H9 (cell line): ENCODE measurements at regions not wholly inside any gene's neighbourhood (a gene's known extent, or its start where the extent isn't known, plus 50 kb on each side); places are given as distances from the start of the nearest gene placed in this dataset.

Experiments used
- DNase-seq: peaks from one replicate; pipeline ENCODE4 v3.0.0-alpha.2; 2017
- H2AFZ ChIP-seq: one replicate; pipeline ENCODE4 v1.6.1; 2013; ENCODE audit warnings: mild to moderate bottlenecking, low read length, control low read depth, moderate library complexity
- H2AK5ac ChIP-seq: 2 replicates; pipeline ENCODE4 v1.6.1; 2013; ENCODE audit warnings: low read length, control low read depth, mixed read lengths; ENCODE audit not compliant: insufficient read length
- H2BK120ac ChIP-seq: one replicate; pipeline ENCODE4 v1.6.1; 2013; ENCODE audit warnings: low read depth, mild to moderate bottlenecking, low read length, control low read depth, inconsistent platforms; ENCODE audit not compliant: poor library complexity, severe bottlenecking
- H2BK12ac ChIP-seq: 2 replicates; pipeline ENCODE4 v1.6.1; 2013; ENCODE audit warnings: low read length, control low read depth, mixed read lengths, low read depth; ENCODE audit not compliant: insufficient read length
- H2BK15ac ChIP-seq: 2 replicates; pipeline ENCODE4 v1.6.1; 2013; ENCODE audit warnings: low read depth, low read length, control low read depth
- H2BK20ac ChIP-seq: one replicate; pipeline ENCODE4 v1.6.1; 2013; ENCODE audit warnings: low read depth, mild to moderate bottlenecking, low read length, control low read depth, inconsistent platforms; ENCODE audit not compliant: poor library complexity, severe bottlenecking
- H2BK5ac ChIP-seq: 2 replicates; pipeline ENCODE4 v1.6.1; 2013; ENCODE audit warnings: low read length, control low read depth, mixed read lengths; ENCODE audit not compliant: insufficient read length
- H3K14ac ChIP-seq: 2 replicates; pipeline ENCODE4 v1.6.1; 2013; ENCODE audit warnings: low read length, control low read depth; ENCODE audit not compliant: insufficient read depth
- H3K18ac ChIP-seq: 2 replicates; pipeline ENCODE4 v1.6.1; 2013; ENCODE audit warnings: low read depth, mild to moderate bottlenecking, mixed read lengths, low read length, control low read depth; ENCODE audit not compliant: insufficient read length
- H3K23ac ChIP-seq: 2 replicates; pipeline ENCODE4 v1.6.1; 2013; ENCODE audit warnings: low read length, control low read depth, mixed read lengths, low read depth; ENCODE audit not compliant: insufficient read length
- H3K23me2 ChIP-seq: 2 replicates; pipeline ENCODE4 v1.6.1; 2013; ENCODE audit warnings: low read depth, mild to moderate bottlenecking, mixed read lengths, low read length, control low read depth; ENCODE audit not compliant: insufficient read length, poor library complexity, severe bottlenecking
- H3K27ac ChIP-seq: 2 replicates; pipeline ENCODE4 v1.5.1; 2013; ENCODE audit warnings: low read length, control low read depth, mixed read lengths, low read depth; ENCODE audit not compliant: insufficient read length
- H3K27me3 ChIP-seq: 2 replicates; pipeline ENCODE4 v1.6.1; 2013; ENCODE audit warnings: low read length, control low read depth, inconsistent platforms; ENCODE audit not compliant: insufficient read depth
- H3K4ac ChIP-seq: 2 replicates; pipeline ENCODE4 v1.6.1; 2013; ENCODE audit warnings: low read depth, mild to moderate bottlenecking, control low read depth, inconsistent platforms, low read length, moderate library complexity
- H3K4me1 ChIP-seq: 2 replicates; pipeline ENCODE4 v1.6.1; 2013; ENCODE audit warnings: low read length, control low read depth, inconsistent platforms; ENCODE audit not compliant: insufficient read depth
- H3K4me2 ChIP-seq: 2 replicates; pipeline ENCODE4 v1.6.1; 2013; ENCODE audit warnings: low read length, control low read depth, mixed read lengths; ENCODE audit not compliant: insufficient read length, insufficient read depth
- H3K56ac ChIP-seq: 2 replicates; pipeline ENCODE4 v1.6.1; 2013; ENCODE audit warnings: low read depth, mild to moderate bottlenecking, mixed read lengths, low read length, control low read depth; ENCODE audit not compliant: insufficient read length
- H3K79me1 ChIP-seq: 2 replicates; pipeline ENCODE4 v1.6.1; 2013; ENCODE audit warnings: low read depth, mild to moderate bottlenecking, moderate library complexity, low read length, control low read depth, inconsistent platforms; ENCODE audit not compliant: insufficient read depth, poor library complexity, severe bottlenecking
- H3K79me2 ChIP-seq: 2 replicates; pipeline ENCODE4 v1.6.1; 2013; ENCODE audit warnings: low read length, control low read depth, inconsistent platforms; ENCODE audit not compliant: insufficient read depth
- H3K9ac ChIP-seq: 2 replicates; pipeline ENCODE4 v1.6.1; 2013; ENCODE audit warnings: low read length, control low read depth, mixed read lengths; ENCODE audit not compliant: insufficient read length; ENCODE audit errors: extremely low read depth
- H3K9me3 ChIP-seq: one replicate; pipeline ENCODE4 v1.6.1; 2013; ENCODE audit warnings: low read depth, low read length, inconsistent platforms; ENCODE audit not compliant: control insufficient read depth
- H3T11ph ChIP-seq: one replicate; pipeline ENCODE4 v1.6.1; 2013; ENCODE audit warnings: mild to moderate bottlenecking, low read length, control low read depth, inconsistent platforms
- H4K20me1 ChIP-seq: one replicate; pipeline ENCODE4 v1.6.1; 2013; ENCODE audit not compliant: control insufficient read depth, insufficient read length, insufficient read depth
- H4K5ac ChIP-seq: 2 replicates; pipeline ENCODE4 v1.6.1; 2013; ENCODE audit warnings: low read depth, mild to moderate bottlenecking, mixed read lengths, low read length, control low read depth; ENCODE audit not compliant: insufficient read length
- H4K8ac ChIP-seq: replicated peaks from 2 replicates; pipeline ENCODE4 v1.6.1; 2013; ENCODE audit warnings: low read length, control low read depth, mixed read lengths, low read depth; ENCODE audit not compliant: insufficient read length
- H4K91ac ChIP-seq: 2 replicates; pipeline ENCODE4 v1.6.1; 2013; ENCODE audit warnings: low read depth, mild to moderate bottlenecking, moderate library complexity, mixed read lengths, low read length, control low read depth; ENCODE audit not compliant: insufficient read length
- H3K27ac Mint-ChIP-seq, 3 experiments: 2 replicates in 2 of 3; 3 replicates in 1 of 3; pipeline ENCODE4 v1.8.0; 2020 to 2021; ENCODE audit warnings: mixed read lengths in 3 of 3, mild to moderate bottlenecking in 1 of 3, moderate library complexity in 1 of 3
- H3K27me3 Mint-ChIP-seq: 2 replicates; pipeline ENCODE4 v1.8.0; 2021; ENCODE audit warnings: low read depth, mild to moderate bottlenecking, moderate library complexity, mixed read lengths
- H3K36me3 Mint-ChIP-seq, 3 experiments: 2 replicates in 2 of 3; 3 replicates in 1 of 3; pipeline ENCODE4 v1.8.0; 2020 to 2021; ENCODE audit warnings: low read depth in 3 of 3, mixed read lengths in 3 of 3; ENCODE audit not compliant: insufficient read depth in 1 of 3
- H3K4me1 Mint-ChIP-seq, 2 experiments: 2 replicates each; pipeline ENCODE4 v1.8.0; 2020; ENCODE audit warnings: mixed read lengths in 2 of 2
- H3K4me3 Mint-ChIP-seq, 2 experiments: 2 replicates in 1 of 2; 3 replicates in 1 of 2; pipeline ENCODE4 v1.8.0; 2020 to 2021; ENCODE audit warnings: mild to moderate bottlenecking in 2 of 2, mixed read lengths in 2 of 2, moderate library complexity in 1 of 2
- H3K9me3 Mint-ChIP-seq, 2 experiments: 2 replicates in 1 of 2; 3 replicates in 1 of 2; pipeline ENCODE4 v1.8.0; 2020; ENCODE audit warnings: mild to moderate bottlenecking in 2 of 2, mixed read lengths in 2 of 2, moderate library complexity in 1 of 2
- CTCF ChIP-seq: fragments of 200-600 bp; sonication (generic); conservative IDR thresholded peaks from 3 replicates; pipeline ENCODE4 v1.8.0; 2021; ENCODE audit warnings: antibody characterized with exemption, mild to moderate bottlenecking
- WGBS: extraction: QIAGEN DNeasy Blood & Tissue Kit; methylation state at CpG from one replicate; pipeline ENCODE4 v1.1.7; 2013; ENCODE audit warnings: missing lambda C conversion rate, low lambda C conversion rate, mixed read lengths; ENCODE audit not compliant: insufficient read length; ENCODE audit errors: extremely low coverage; 5-methylcytosine and 5-hydroxymethylcytosine counted together

DNA sequence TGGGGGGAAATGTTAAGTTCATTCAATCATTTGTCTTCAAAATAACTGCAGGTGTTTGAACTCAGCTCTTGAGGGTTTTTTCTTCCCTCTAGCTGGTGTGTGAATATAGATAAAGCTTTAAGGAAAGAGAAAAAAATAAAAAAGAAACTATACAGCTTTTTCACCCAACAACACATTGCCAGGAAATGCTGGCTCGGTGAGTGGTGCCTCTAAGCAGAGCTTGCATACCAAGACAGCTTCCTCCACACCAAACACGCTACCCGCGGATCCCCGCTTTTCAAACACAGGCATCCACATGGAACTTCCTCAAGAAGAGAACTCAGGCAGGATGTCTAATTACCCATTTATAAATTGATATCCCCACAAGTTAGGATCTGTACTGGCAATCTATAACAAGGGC lies 69.8 kb upstream of the TANK start:
- Histone ChIP-seq H3K56ac (no peak overlapping the region), H3K23me2 (no peaks in the 10 kb centered on the region), H2AK5ac (no peak overlapping the region), H4K8ac (no peak overlapping the region), H3K9ac (no peak overlapping the region), H2BK120ac (no peak overlapping the region), H4K91ac (no peak overlapping the region), H3K79me1 (no peaks in the 10 kb centered on the region), H3K4me1 (no peaks in the 10 kb centered on the region), H4K20me1 (no peaks in the 10 kb centered on the region), H2AFZ (no peak overlapping the region), H2BK15ac (no peak overlapping the region), H2BK20ac (no peak overlapping the region), H3K14ac (no peak overlapping the region), H4K5ac (no peak overlapping the region), H3K23ac (no peak overlapping the region), H3K4me2 (no peak overlapping the region), H3K27ac (no peak overlapping the region), H2BK12ac (no peak overlapping the region), H2BK5ac (no peak overlapping the region), H3K79me2 (no peaks in the 10 kb centered on the region), H3K18ac (no peak overlapping the region), H3T11ph (no peak overlapping the region), H3K4ac (no peak overlapping the region), H3K9me3 (no peaks in the 10 kb centered on the region), H3K27me3 (no peaks in the 10 kb centered on the region)
- no CpG with 5 or more reads among the region's 5 CpGs for WGBS
- Mint-ChIP-seq H3K36me3 (no peaks in the 10 kb centered on the region), H3K4me3 (no peak overlapping the region), H3K4me1 (peaks cover 0 to 3% of the 10 kb centered on the region in 2 experiments; a peak in 3 of 4 replicates), H3K9me3 (no peaks in the 10 kb centered on the region), H3K27me3 (no peaks in the 10 kb centered on the region), H3K27ac (no peak overlapping the region)
- no peak for TF ChIP-seq CTCF
- no peak for DNase-seq
